HG02759 (cell line): ENCODE measurements at regions not wholly inside any gene's neighbourhood (a gene's known extent, or its start where the extent isn't known, plus 50 kb on each side); places are given as distances from the start of the nearest gene placed in this dataset.

Experiments
- ATAC-seq: cut with Tn5 transposase; IDR thresholded peaks from one replicate; pipeline ENCODE4 v1.9.1; 2021; ENCODE audit warnings: mild to moderate bottlenecking, moderate library complexity; ENCODE audit not compliant: unreplicated experiment

- no peak for ATAC-seq
These were observed 58.4 kb downstream of the ARL4C start for GRCh38 chr2:234438305-234438977.

- ATAC-seq: no peak
These were observed 59.1 kb downstream of the ARL4C start for GRCh38 chr2:234437642-234438304.

GRCh38 chr2:234436482-234436837, 60.4 kb downstream of the ARL4C start:
- ATAC-seq: no peak

GRCh38 chr2:234435836-234436481, 60.9 kb downstream of the ARL4C start:
- no peak for ATAC-seq

GRCh38 chr2:234433201-234433600, 63.7 kb downstream of the ARL4C start:
- ATAC-seq: no peak

- ATAC-seq: no peak
These were observed 66.0 kb downstream of the ARL4C start for GRCh38 chr2:234430871-234431270.

GRCh38 chr2:234429265-234429664, 67.6 kb downstream of the ARL4C start:
- ATAC-seq: no peak

GRCh38 chr2:234427081-234428061, 69.5 kb downstream of the ARL4C start:
- no peak for ATAC-seq

GRCh38 chr2:234426616-234427015, 70.3 kb downstream of the ARL4C start:
- ATAC-seq: no peak

- ATAC-seq: peak; percentile 90
These were observed 71.0 kb downstream of the ARL4C start for GRCh38 chr2:234425639-234426603.

- no peak for ATAC-seq
These were observed 73.0 kb downstream of the ARL4C start for GRCh38 chr2:234423884-234424283.

GRCh38 chr2:234422981-234423431, 73.9 kb downstream of the ARL4C start:
- ATAC-seq: no peak

- no peak for ATAC-seq
These were observed 74.6 kb downstream of the ARL4C start for GRCh38 chr2:234422273-234422732.

GRCh38 chr2:234420408-234420807, 76.5 kb downstream of the ARL4C start:
- no peak for ATAC-seq

GRCh38 chr2:234419726-234420125, 77.2 kb downstream of the ARL4C start:
- ATAC-seq: no peak

- ATAC-seq: no peak
These were observed 81.2 kb downstream of the ARL4C start for GRCh38 chr2:234415706-234416105.

GRCh38 chr2:234414596-234414995, 82.3 kb downstream of the ARL4C start:
- ATAC-seq: no peak

GRCh38 chr2:234412726-234413125, 84.2 kb downstream of the ARL4C start:
- ATAC-seq: no peak

- ATAC-seq: peak; percentile 84
These were observed 85.1 kb downstream of the ARL4C start for GRCh38 chr2:234411793-234412192.

- ATAC-seq: no peak
These were observed 86.4 kb downstream of the ARL4C start for GRCh38 chr2:234410526-234410925.
